Mucosa of rectum (tissue), 2 donors: ENCODE measurements at regions not wholly inside any gene's neighbourhood (a gene's known extent, or its start where the extent isn't known, plus 50 kb on each side); places are given as distances from the start of the nearest gene placed in this dataset.

Experiments
- H3K27ac ChIP-seq, 2 donors: one replicate each; pipeline ENCODE4 v1.7.0; 2013; ENCODE audit warnings: inconsistent platforms in 2 of 2, low read depth in 2 of 2, low read length in 2 of 2
- H3K27me3 ChIP-seq, 2 donors: one replicate each; pipeline ENCODE4 v1.7.0; 2013; ENCODE audit warnings: low read length in 2 of 2; ENCODE audit not compliant: control insufficient read depth in 2 of 2, insufficient read depth in 2 of 2
- H3K36me3 ChIP-seq, 2 donors: one replicate each; pipeline ENCODE4 v1.7.0; 2013; ENCODE audit warnings: low read length in 2 of 2; ENCODE audit not compliant: control insufficient read depth in 2 of 2, insufficient read depth in 2 of 2
- H3K4me1 ChIP-seq, 2 donors: one replicate each; pipeline ENCODE4 v1.7.0; 2013; ENCODE audit warnings: low read length in 2 of 2, mild to moderate bottlenecking in 1 of 2; ENCODE audit not compliant: control insufficient read depth in 2 of 2, insufficient read depth in 2 of 2
- H3K4me3 ChIP-seq, 2 donors: one replicate each; pipeline ENCODE4 v1.7.0; 2013; ENCODE audit warnings: low read length in 2 of 2
- H3K9ac ChIP-seq, 2 donors: one replicate each; pipeline ENCODE4 v1.7.0; 2013; ENCODE audit warnings: low read length in 2 of 2, low read depth in 1 of 2, mild to moderate bottlenecking in 1 of 2
- H3K9me3 ChIP-seq, 2 donors: one replicate each; pipeline ENCODE4 v1.7.0; 2013; ENCODE audit warnings: low read length in 2 of 2; ENCODE audit not compliant: control insufficient read depth in 2 of 2
- donor health status: healthy.
- donor health status: Normal muscosa, but diverticular disease.

- Histone ChIP-seq H3K27ac (no peak overlapping the region), H3K27me3 (no peaks in the 10 kb centered on the region)
These were observed 297.7 kb downstream of the AEBP2 start for GRCh38 chr12:19737019-19737418.

DNA sequence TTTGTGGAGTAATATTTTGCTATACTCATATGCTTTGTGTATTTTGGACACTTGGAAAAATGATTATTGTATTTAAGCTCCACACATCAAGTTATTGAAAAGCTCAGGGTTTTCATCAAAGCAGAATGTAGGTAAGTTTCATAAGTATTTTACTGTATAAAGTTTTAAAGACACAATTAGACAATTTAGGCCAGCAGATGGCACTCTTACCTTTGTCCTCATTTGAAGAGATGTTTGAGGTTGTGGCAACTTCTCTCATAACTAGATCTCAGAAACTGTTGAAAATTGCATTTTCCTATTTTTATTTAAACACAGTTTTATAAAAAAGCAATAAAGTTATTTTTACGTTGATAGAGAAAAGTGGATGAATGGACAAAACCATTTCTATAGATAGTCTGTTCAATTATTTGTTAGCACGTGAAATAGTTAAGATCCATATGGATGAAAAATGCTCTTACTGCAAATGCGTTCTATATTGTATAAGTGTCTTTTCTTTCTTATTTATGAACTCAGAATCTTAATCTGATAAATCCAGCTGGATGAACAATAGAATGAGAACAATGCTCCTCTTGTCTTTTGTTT is 300.0 kb downstream of the AEBP2 start:
- no peak overlapping the region for H3K4me3 ChIP-seq
- H3K27ac ChIP-seq, result no peak overlapping the region
- no peaks in the 10 kb centered on the region for H3K27me3 ChIP-seq
- H3K9me3 ChIP-seq, result no peaks in the 10 kb centered on the region
- H3K9ac ChIP-seq, result no peak overlapping the region
- H3K4me1 ChIP-seq, result no peaks in the 10 kb centered on the region
- no peaks in the 10 kb centered on the region for H3K36me3 ChIP-seq

More at GRCh38 chr12:19737019-19737418, 297.7 kb downstream of the AEBP2 start:
- Histone ChIP-seq H3K4me3 (no peak overlapping the region), H3K9ac (no peak overlapping the region), H3K9me3 (no peaks in the 10 kb centered on the region), H3K36me3 (no peaks in the 10 kb centered on the region), H3K4me1 (no peaks in the 10 kb centered on the region)

DNA sequence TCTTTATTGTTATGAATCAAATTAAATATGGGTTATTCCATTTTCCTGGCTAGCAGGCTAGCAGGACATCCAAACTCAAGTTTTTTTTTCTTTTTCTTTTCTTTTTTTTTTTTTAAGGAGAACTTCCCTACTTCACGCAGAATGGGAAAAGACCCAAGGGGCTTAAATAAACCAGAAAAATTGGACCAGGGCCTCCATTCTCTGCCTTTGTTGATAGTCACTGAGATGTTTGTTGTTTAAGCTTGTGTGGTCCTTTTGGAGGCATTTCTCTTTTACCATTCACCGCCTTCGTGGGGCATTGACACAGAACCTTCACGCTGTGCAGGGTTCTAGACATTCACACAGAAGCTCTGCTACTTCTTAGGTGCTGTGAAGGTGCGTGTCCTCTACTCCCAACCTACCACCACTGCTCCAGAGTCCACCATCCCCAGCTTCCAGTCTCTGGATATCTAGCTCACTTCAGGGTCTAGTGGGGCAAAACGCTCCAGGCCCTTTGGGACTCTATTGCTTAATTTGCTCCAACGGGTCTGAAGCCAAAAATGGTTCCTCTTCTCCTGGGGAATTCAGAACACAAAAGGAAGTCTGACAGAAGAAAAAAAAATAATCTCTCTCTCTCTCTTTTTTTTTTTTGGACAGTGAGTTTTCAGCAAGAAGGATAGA is 301.3 kb downstream of the AEBP2 start:
- Histone ChIP-seq H3K27ac (no peak overlapping the region), H3K9me3 (no peaks in the 10 kb centered on the region), H3K4me1 (no peaks in the 10 kb centered on the region), H3K4me3 (no peak overlapping the region), H3K36me3 (no peaks in the 10 kb centered on the region), H3K27me3 (no peaks in the 10 kb centered on the region), H3K9ac (no peak overlapping the region)

- H3K27me3 ChIP-seq, result no peaks in the 10 kb centered on the region
These were observed 301.8 kb downstream of the AEBP2 start for GRCh38 chr12:19741132-19741489.

DNA sequence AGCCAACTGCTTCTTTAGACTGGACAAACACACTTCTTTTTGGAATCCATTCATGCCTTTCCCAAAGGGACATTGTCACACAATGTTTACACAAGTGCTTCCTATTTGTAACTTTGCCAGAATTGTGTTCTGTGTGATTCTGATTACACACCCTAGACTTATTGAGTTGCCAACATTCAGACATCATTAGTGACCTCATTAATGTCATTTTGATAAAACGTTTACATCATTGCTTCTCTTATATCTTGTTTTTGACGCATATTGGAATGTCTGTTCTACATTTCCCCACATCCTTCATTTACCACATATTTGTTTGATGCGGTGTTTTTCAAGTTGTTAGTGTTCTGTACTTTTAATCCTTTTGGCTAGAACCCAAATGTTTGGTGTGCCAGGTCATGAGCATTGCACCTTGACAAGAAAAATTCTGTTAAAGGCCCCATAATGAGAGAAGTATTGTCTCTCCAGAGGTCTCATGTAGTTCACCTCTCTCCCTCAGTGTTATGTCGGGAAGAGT is 305.5 kb downstream of the AEBP2 start:
- H3K27ac ChIP-seq, result no peak overlapping the region
- H3K36me3 ChIP-seq, result no peaks in the 10 kb centered on the region
- H3K9me3 ChIP-seq, result no peaks in the 10 kb centered on the region
- H3K27me3 ChIP-seq, result no peaks in the 10 kb centered on the region
- H3K4me3 ChIP-seq, result no peak overlapping the region
- H3K9ac ChIP-seq, result no peak overlapping the region
- no peaks in the 10 kb centered on the region for H3K4me1 ChIP-seq

More at GRCh38 chr12:19741132-19741489, 301.8 kb downstream of the AEBP2 start:
- Histone ChIP-seq H3K9ac (no peak overlapping the region), H3K27ac (no peak overlapping the region), H3K36me3 (no peaks in the 10 kb centered on the region), H3K4me1 (no peaks in the 10 kb centered on the region), H3K4me3 (no peak overlapping the region), H3K9me3 (no peaks in the 10 kb centered on the region)

DNA sequence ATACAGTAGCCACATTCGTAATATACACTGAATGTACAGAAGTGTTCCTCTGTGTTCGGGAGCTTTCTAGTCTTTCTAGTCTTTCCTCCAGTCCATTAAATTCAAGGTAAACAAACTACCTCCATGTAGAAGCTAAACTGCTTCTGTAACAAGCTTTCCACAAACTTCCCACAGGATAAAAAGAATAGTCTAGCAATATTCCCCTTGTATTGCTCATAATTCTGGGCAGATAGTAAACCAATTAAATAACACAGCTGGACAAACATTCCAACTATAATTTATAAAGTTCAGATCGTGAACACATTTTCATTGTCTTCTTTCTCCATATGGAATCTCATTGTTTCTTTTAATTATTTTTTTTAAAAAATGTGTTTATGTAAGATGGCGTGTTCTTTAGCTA is 307.2 kb downstream of the AEBP2 start:
- H3K4me3 ChIP-seq, result no peak overlapping the region
- no peaks in the 10 kb centered on the region for H3K27me3 ChIP-seq
- no peak overlapping the region for H3K9ac ChIP-seq
- H3K9me3 ChIP-seq, result no peaks in the 10 kb centered on the region
- no peaks in the 10 kb centered on the region for H3K36me3 ChIP-seq
- H3K4me1 ChIP-seq, result no peaks in the 10 kb centered on the region
- H3K27ac ChIP-seq, result no peak overlapping the region

DNA sequence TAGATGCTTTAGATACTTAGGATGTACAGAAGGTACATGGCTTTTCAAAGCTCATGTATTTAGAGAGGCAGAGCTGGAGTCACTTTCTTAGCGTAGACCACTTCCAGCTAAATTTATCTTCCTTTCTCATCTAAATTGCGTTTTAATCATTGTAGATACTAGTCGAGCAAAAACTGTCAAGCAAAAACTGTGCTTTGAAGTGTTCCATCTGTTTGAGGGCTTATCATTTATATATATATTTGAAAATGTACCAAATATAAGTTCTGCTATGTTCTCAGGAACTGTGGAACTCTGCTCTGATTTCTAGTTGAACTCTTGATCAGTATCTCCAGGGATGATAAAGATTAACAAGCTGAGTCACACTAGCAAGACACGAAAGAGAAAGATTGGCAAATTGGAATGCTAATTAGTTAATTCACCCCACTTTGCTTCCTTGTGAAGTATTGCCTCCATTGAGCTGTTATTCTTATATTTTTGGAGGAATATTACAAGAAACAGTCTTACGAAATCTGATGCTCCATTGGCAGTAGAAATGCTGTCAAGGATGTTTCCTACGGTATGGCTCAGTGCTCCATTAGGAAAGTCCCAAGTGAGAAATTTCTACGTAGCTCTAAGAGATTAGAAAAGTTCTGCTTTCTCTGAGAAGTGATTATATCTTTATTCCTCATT is 310.7 kb downstream of the AEBP2 start:
- H3K4me1 ChIP-seq, result no peaks in the 10 kb centered on the region
- H3K27ac ChIP-seq, result no peak overlapping the region
- H3K27me3 ChIP-seq, result no peaks in the 10 kb centered on the region
- no peak overlapping the region for H3K4me3 ChIP-seq
- peaks cover 0 to 4% of the 10 kb centered on the region in 2 donors for H3K9me3 ChIP-seq
- no peaks in the 10 kb centered on the region for H3K36me3 ChIP-seq
- no peak overlapping the region for H3K9ac ChIP-seq

DNA sequence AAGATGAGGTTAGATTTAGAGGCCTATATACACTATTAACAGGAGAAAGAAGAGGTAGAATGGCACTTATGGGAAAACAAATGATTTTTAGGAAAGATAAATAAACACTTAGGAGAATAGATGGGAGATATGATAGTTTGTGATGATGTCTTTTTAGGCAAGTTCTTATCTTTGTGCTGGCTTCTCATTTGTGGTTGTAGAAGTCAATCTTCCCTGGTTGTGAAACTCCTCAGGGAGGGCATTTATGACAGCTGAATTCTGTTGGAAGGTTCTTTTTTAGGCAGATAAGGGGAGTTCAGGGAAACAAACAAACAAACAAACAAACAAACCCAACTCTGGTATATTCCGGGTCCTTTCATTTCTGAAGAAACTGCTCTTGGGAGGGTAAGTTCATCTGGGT is 311.8 kb downstream of the AEBP2 start:
- H3K4me1 ChIP-seq, result no peaks in the 10 kb centered on the region

GRCh38 chr12:19752712-19753111 is 313.4 kb downstream of the AEBP2 start:
- no peaks in the 10 kb centered on the region for H3K27me3 ChIP-seq

More for the DNA sequence above, 311.8 kb downstream of the AEBP2 start:
- H3K9ac ChIP-seq, result no peak overlapping the region
- no peak overlapping the region for H3K27ac ChIP-seq
- no peak overlapping the region for H3K4me3 ChIP-seq
- peaks cover 0 to 4% of the 10 kb centered on the region in 2 donors for H3K9me3 ChIP-seq
- H3K27me3 ChIP-seq, result no peaks in the 10 kb centered on the region
- H3K36me3 ChIP-seq, result no peaks in the 10 kb centered on the region

GRCh38 chr12:19755136-19755535 is 315.8 kb downstream of the AEBP2 start:
- peaks cover 0 to 4% of the 10 kb centered on the region in 2 donors for H3K9me3 ChIP-seq
- H3K27ac ChIP-seq, result no peak overlapping the region
- H3K27me3 ChIP-seq, result no peaks in the 10 kb centered on the region
- no peak overlapping the region for H3K9ac ChIP-seq
- no peaks in the 10 kb centered on the region for H3K4me1 ChIP-seq
- H3K36me3 ChIP-seq, result no peaks in the 10 kb centered on the region
- no peak overlapping the region for H3K4me3 ChIP-seq

More at GRCh38 chr12:19752712-19753111, 313.4 kb downstream of the AEBP2 start:
- Histone ChIP-seq H3K9ac (no peak overlapping the region), H3K4me1 (no peaks in the 10 kb centered on the region), H3K4me3 (no peak overlapping the region), H3K27ac (no peak overlapping the region), H3K36me3 (no peaks in the 10 kb centered on the region), H3K9me3 (peaks cover 0 to 4% of the 10 kb centered on the region in 2 donors)
